Mammary epithelial cell (primary cell): ENCODE measurements at regions not wholly inside any gene's neighbourhood (a gene's known extent, or its start where the extent isn't known, plus 50 kb on each side); places are given as distances from the start of the nearest gene placed in this dataset.

Experiments used
- CTCF ChIP-seq, 2 donors: IDR thresholded peaks in 1 of 2; conservative IDR thresholded peaks in 1 of 2; 2 replicates each; pipeline ENCODE4 v1.5.1; 2011 to 2012; ENCODE audit warnings: inconsistent platforms in 2 of 2, low read length in 2 of 2, mild to moderate bottlenecking in 2 of 2, control low read depth in 1 of 2, low read depth in 1 of 2; ENCODE audit not compliant: insufficient read depth in 1 of 2; ENCODE audit errors: extremely low read depth in 1 of 2
- EZH2 ChIP-seq: IDR thresholded peaks from 2 replicates; pipeline ENCODE4 v1.6.1; 2012; ENCODE audit warnings: low read length, inconsistent platforms, borderline replicate concordance

DNA sequence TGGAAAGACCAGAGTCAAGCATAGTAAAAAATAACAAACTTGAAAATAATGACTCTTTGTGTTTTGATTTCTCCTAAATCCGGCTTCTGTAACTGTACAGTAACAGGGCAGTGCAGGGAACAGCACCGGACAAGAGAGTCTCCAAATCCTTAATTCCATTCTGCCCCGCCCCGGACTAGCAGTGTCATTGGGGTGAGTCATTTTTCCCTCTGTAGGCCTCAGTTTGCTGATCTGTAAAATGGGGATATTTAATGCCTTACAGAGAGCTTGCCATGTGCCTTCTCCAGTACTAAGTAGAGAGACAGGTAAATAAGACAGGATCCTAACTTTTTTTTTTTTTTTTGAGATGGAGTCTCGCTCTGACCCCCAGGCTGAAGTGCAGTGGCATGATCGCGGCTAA, 83.6 kb upstream of the TBC1D3K start:
- TF ChIP-seq CTCF (conservative IDR thresholded peaks at IDR 0.05 in 1 of 2, IDR thresholded peaks at IDR 0.05 in 1 of 2; ENCODE audit: extremely low read depth in 1 of 2, insufficient read depth in 1 of 2, low read depth in 1 of 2, low read length in 2 of 2) (no peak), EZH2 (no peak)
